Mucosa of descending colon (tissue), 3 donors: ENCODE measurements at regions not wholly inside any gene's neighbourhood (a gene's known extent, or its start where the extent isn't known, plus 50 kb on each side); places are given as distances from the start of the nearest gene placed in this dataset.
"Not testable (repeated sequence)": the region's sequence is repeated elsewhere in the genome, so short reads cannot be mapped to it uniquely, and the experiment has no call there.

ENCODE experiments used
- ATAC-seq: fragments of 200-7000 bp; cut with Tn5 transposase; one replicate; pipeline ENCODE4 v1.9.1; 2020; ENCODE audit warnings: mild to moderate bottlenecking, moderate library complexity
- DNase-seq, 3 donors: peaks; one replicate each; pipeline ENCODE4 v3.0.0-alpha.2; 2020
- H3K36me3 ChIP-seq: fragments of 200-600 bp; one replicate; pipeline ENCODE4 v1.8.0; 2021; ENCODE audit warnings: low read depth, mild to moderate bottlenecking
- H3K4me1 ChIP-seq: fragments of 200-600 bp; one replicate; pipeline ENCODE4 v1.8.0; 2021; ENCODE audit warnings: low read depth, mild to moderate bottlenecking
- H3K4me3 ChIP-seq: fragments of 200-600 bp; one replicate; pipeline ENCODE4 v1.8.0; 2021; ENCODE audit warnings: mild to moderate bottlenecking
- H3K9me3 ChIP-seq: fragments of 200-600 bp; one replicate; pipeline ENCODE4 v1.8.0; 2021; ENCODE audit warnings: mild to moderate bottlenecking
- intact Hi-C, 2 donors: fragments of 100-400 bp; cut with DNase I in 1 of 2; cut with micrococcal nuclease in 1 of 2; formaldehyde crosslinking; loops; one replicate each; pipeline versions ENCODE4 v1.11.0 to v1.11.1; 2022; cut with DNase I, micrococcal nuclease
- TF ChIP-seq, protein P1 (sequence below): fragments of 200-600 bp; IDR thresholded peaks from one replicate; pipeline ENCODE4 v1.8.0; 2022; ENCODE audit warnings: antibody characterized with exemption, mild to moderate bottlenecking
- donor health status: DM: no; HTN: no; CAD: no; lungs with moderate emphysema.
- donor health status: DM: no; HTN: no; CAD: no.
- donor health status: DM: no; HTN: yes; CAD: no.

DNA sequence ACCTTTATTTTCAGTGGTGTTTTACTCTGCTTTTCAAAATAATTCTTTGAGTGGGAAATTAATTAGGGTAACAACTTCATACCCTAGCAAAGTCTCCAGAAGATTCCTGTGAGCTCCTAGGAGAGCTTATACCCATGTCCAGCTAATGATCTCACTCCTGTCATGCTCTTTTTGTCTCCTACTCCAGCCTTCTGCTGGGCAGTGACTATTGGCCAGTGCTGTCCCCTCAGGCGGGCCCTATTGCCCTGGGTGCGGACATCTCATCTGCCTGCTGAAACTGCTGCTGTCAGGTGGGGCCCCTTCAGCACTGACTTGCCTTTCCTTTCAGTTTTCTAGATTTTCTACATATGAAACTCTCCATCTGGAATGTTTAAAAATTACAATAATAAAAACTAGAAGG is 80.3 kb downstream of the EBLN1 start:
- Histone ChIP-seq H3K36me3 (no peaks in the 10 kb centered on the region), H3K9me3 (no peaks in the 10 kb centered on the region), H3K4me3 (no peak overlapping the region), H3K4me1 (no peaks in the 10 kb centered on the region)
- ATAC-seq (no peak), DNase-seq (no peak)
- TF ChIP-seq, protein P1, sequence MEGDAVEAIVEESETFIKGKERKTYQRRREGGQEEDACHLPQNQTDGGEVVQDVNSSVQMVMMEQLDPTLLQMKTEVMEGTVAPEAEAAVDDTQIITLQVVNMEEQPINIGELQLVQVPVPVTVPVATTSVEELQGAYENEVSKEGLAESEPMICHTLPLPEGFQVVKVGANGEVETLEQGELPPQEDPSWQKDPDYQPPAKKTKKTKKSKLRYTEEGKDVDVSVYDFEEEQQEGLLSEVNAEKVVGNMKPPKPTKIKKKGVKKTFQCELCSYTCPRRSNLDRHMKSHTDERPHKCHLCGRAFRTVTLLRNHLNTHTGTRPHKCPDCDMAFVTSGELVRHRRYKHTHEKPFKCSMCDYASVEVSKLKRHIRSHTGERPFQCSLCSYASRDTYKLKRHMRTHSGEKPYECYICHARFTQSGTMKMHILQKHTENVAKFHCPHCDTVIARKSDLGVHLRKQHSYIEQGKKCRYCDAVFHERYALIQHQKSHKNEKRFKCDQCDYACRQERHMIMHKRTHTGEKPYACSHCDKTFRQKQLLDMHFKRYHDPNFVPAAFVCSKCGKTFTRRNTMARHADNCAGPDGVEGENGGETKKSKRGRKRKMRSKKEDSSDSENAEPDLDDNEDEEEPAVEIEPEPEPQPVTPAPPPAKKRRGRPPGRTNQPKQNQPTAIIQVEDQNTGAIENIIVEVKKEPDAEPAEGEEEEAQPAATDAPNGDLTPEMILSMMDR: no peak
- intact Hi-C loops: no loop called here

- DNase-seq (no peak), ATAC-seq (no peak)
- no peaks in the 10 kb centered on the region for H3K4me1 ChIP-seq
- intact Hi-C loops: no loop called here
- TF ChIP-seq, protein P1: no peak
- H3K9me3 ChIP-seq: no peaks in the 10 kb centered on the region
- no peaks in the 10 kb centered on the region for H3K36me3 ChIP-seq
- H3K4me3 ChIP-seq: no peak overlapping the region
These were observed 82.2 kb downstream of the EBLN1 start for GRCh38 chr10:22135591-22135990.

GRCh38 chr10:22133749-22134624 is 83.8 kb downstream of the EBLN1 start:
- H3K4me1 ChIP-seq: no peaks in the 10 kb centered on the region
- ATAC-seq (no peak), DNase-seq (no peak)
- H3K36me3 ChIP-seq: no peaks in the 10 kb centered on the region
- no peaks in the 10 kb centered on the region for H3K9me3 ChIP-seq
- TF ChIP-seq, protein P1: no peak
- H3K4me3 ChIP-seq: no peak overlapping the region
- intact Hi-C loops: no loop called here

GRCh38 chr10:22130824-22131223 is 87.0 kb downstream of the EBLN1 start:
- DNase-seq, H3K9me3 ChIP-seq, intact Hi-C loops, ATAC-seq, H3K4me1 ChIP-seq, H3K4me3 ChIP-seq, H3K36me3 ChIP-seq: not testable (repeated sequence)

- H3K9me3 ChIP-seq, H3K4me1 ChIP-seq, H3K36me3 ChIP-seq, DNase-seq, H3K4me3 ChIP-seq, ATAC-seq, intact Hi-C loops: not testable (repeated sequence)
These were observed 88.2 kb downstream of the EBLN1 start for GRCh38 chr10:22129612-22130011.

- H3K4me3 ChIP-seq, H3K9me3 ChIP-seq, H3K36me3 ChIP-seq, H3K4me1 ChIP-seq, DNase-seq, ATAC-seq, intact Hi-C loops: not testable (repeated sequence)
These were observed 96.6 kb downstream of the EBLN1 start for GRCh38 chr10:22121181-22121580.

DNA sequence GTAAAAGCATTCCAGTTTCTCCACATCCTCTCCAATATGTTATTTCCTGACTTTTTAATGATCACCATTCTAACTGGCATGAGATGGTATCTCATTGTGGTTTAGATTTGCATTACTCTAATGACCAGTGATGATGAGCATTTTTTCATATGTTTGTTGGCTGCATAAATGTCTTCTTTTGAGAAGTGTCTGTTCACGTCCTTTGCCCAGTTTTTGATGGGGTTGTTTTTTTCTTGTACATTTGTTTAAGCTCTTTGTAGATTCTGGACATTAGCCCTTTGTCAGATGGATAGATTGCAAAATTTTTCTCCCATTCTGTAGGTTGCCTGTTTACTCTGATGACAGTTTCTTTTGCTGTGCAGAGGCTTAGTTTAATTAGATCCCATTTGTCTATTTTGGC is 97.7 kb downstream of the EBLN1 start:
- H3K9me3 ChIP-seq, H3K4me3 ChIP-seq, DNase-seq, ATAC-seq, H3K36me3 ChIP-seq, intact Hi-C loops, H3K4me1 ChIP-seq: not testable (repeated sequence)

DNA sequence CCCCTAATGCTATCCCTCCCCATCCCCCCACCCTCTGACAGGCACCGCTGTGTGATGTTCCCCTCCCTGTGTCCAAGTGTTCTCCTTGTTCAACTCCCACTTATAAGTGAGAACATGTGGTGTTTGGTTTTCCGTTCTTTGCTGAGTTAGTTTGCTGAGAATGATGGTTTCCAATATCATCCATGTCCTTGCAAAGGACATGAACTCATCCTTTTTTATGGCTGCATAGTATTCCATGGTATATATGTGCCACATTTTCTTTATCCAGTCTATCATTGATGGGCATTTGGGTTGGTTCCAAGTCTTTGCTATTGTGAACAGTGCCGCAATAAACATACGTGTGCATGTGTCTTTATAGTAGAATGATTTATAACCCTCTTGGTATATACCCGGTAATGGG is 98.2 kb downstream of the EBLN1 start:
- H3K36me3 ChIP-seq, intact Hi-C loops, ATAC-seq, H3K9me3 ChIP-seq, H3K4me1 ChIP-seq, H3K4me3 ChIP-seq, DNase-seq: not testable (repeated sequence)
